ENCODE measurements at regions not wholly inside any gene's neighbourhood (a gene's known extent, or its start where the extent isn't known, plus 50 kb on each side); places are given as distances from the start of the nearest gene placed in this dataset.

DNA sequence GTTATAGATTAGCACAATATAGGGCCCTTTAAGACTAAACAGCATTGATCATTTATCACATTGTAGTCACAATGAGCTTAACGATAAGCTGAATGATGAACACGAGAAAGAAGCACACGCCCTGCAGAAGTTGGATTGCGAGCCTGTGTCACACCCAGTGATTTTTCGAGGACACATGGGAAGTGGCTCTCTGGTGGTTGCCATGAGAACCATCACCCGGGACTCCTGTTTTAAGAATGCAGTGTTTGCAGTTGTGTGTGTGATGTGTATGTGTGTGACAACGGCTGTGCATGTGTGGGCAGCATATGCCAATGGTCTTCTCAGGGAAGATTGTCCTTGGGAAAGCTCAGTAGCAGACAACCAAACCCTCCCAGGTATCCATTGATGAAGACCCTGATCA, 69.2 kb downstream of the PDCL3 start:
- Histone ChIP-seq H3K9ac (ENCODE audit: control insufficient read depth, insufficient read depth, low read length) (no peak overlapping the region), H3K79me2 (ENCODE audit: control insufficient read depth, insufficient read depth, low read length) (no peaks in the 10 kb centered on the region), H4K20me1 (ENCODE audit: control insufficient read depth, insufficient read depth) (no peaks in the 10 kb centered on the region), H3K36me3 (ENCODE audit: control insufficient read depth in 2 of 2, insufficient read depth in 2 of 2, low read length in 1 of 2) (no peaks in the 10 kb centered on the region), H3K4me1 (ENCODE audit: control insufficient read depth, insufficient read depth, low read length) (no peaks in the 10 kb centered on the region), H3K4me3 (no peak overlapping the region), H3K9me3 (replicated peaks; ENCODE audit: control insufficient read depth, insufficient read depth, low read length) (no peaks in the 10 kb centered on the region), H3K4me2 (ENCODE audit: control insufficient read depth, insufficient read depth) (no peak overlapping the region), H3K27ac (ENCODE audit: control insufficient read depth, insufficient read depth) (no peak overlapping the region), H3K27me3 (replicated peaks in 1 of 2; ENCODE audit: control insufficient read depth in 2 of 2, insufficient read depth in 2 of 2, low read length in 1 of 2) (peaks cover 2 to 3% of the 10 kb centered on the region in 2 experiments; a peak in 1 of 4 replicates), H2AFZ (ENCODE audit: control insufficient read depth, low read depth, low read length) (no peak overlapping the region)
- intact Hi-C loops (cut with micrococcal nuclease; ENCODE audit: unreplicated experiment) (no loop called here), in situ Hi-C loops (cut with MboI) (no loop called here)
- ChIA-PET SMC1A (ENCODE audit: uncharacterized antibody, unreplicated experiment) (no interaction called here), CTCF (no interaction called here), POLR2A (no interaction called here), RAD21 (ENCODE audit: unreplicated experiment) (no interaction called here)
- no peak for ATAC-seq
- TF ChIP-seq ESRRA (IDR thresholded peaks at IDR 0.05; ENCODE audit: low read length) (no peak), TAF1 (IDR thresholded peaks at IDR 0.05; ENCODE audit: borderline replicate concordance, low read depth, low read length) (no peak), ZNF24 (IDR thresholded peaks at IDR 0.05) (no peak), POLR2AphosphoS5 (IDR thresholded peaks at IDR 0.05; ENCODE audit: low read length) (no peak), MXI1 (IDR thresholded peaks at IDR 0.05; ENCODE audit: low read depth, low read length) (no peak), EP300 (IDR thresholded peaks at IDR 0.05; ENCODE audit: borderline replicate concordance in 1 of 2, control insufficient read depth in 1 of 2, low read depth in 2 of 2, low read length in 2 of 2) (no peak), CHD2 (IDR thresholded peaks at IDR 0.05; ENCODE audit: borderline replicate concordance, low read depth, low read length) (no peak)
- TF ChIP-seq, protein P1, sequence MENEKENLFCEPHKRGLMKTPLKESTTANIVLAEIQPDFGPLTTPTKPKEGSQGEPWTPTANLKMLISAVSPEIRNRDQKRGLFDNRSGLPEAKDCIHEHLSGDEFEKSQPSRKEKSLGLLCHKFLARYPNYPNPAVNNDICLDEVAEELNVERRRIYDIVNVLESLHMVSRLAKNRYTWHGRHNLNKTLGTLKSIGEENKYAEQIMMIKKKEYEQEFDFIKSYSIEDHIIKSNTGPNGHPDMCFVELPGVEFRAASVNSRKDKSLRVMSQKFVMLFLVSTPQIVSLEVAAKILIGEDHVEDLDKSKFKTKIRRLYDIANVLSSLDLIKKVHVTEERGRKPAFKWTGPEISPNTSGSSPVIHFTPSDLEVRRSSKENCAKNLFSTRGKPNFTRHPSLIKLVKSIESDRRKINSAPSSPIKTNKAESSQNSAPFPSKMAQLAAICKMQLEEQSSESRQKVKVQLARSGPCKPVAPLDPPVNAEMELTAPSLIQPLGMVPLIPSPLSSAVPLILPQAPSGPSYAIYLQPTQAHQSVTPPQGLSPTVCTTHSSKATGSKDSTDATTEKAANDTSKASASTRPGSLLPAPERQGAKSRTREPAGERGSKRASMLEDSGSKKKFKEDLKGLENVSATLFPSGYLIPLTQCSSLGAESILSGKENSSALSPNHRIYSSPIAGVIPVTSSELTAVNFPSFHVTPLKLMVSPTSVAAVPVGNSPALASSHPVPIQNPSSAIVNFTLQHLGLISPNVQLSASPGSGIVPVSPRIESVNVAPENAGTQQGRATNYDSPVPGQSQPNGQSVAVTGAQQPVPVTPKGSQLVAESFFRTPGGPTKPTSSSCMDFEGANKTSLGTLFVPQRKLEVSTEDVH (IDR thresholded peaks at IDR 0.05; ENCODE audit: low read depth, partially characterized antibody): no peak
- TF ChIP-seq, protein P2, sequence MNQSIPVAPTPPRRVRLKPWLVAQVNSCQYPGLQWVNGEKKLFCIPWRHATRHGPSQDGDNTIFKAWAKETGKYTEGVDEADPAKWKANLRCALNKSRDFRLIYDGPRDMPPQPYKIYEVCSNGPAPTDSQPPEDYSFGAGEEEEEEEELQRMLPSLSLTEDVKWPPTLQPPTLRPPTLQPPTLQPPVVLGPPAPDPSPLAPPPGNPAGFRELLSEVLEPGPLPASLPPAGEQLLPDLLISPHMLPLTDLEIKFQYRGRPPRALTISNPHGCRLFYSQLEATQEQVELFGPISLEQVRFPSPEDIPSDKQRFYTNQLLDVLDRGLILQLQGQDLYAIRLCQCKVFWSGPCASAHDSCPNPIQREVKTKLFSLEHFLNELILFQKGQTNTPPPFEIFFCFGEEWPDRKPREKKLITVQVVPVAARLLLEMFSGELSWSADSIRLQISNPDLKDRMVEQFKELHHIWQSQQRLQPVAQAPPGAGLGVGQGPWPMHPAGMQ (IDR thresholded peaks at IDR 0.05; ENCODE audit: borderline replicate concordance): no peak
- no peak for DNase-seq (ENCODE audit: low read depth, low spot score)
- no TSS peak for BruUV-seq (replicated peaks)
- WGBS (ENCODE audit: insufficient coverage, insufficient replicate concordance, low lambda C conversion rate, missing lambda C conversion rate): 32% methylated on average over 7 of the region's 7 CpGs
- no peak for FAIRE-seq

Measured in GM12878 (cell line).